AG04449 (cell line): ENCODE measurements at regions not wholly inside any gene's neighbourhood (a gene's known extent, or its start where the extent isn't known, plus 50 kb on each side); places are given as distances from the start of the nearest gene placed in this dataset.

Experiments
- CTCF ChIA-PET: fragments of 350-600 bp; formaldehyde crosslinking; extraction: SDS; loops from one replicate; lab custom pipeline; 2021; ENCODE audit warnings: antibody characterized with exemption; lab: Yijun Ruan, JAX
- POLR2A ChIA-PET: fragments of 400-600, 350-600 bp; formaldehyde crosslinking; extraction: SDS; loops from one replicate; lab custom pipeline; 2020; ENCODE audit warnings: antibody characterized with exemption, inconsistent platforms; lab: Yijun Ruan, JAX
- DNase-seq: peaks from one replicate; pipeline ENCODE4 v3.0.0-alpha.2; 2010; ENCODE audit warnings: low read depth, low spot score
- H3K4me3 ChIP-seq: 2 replicates; pipeline ENCODE4 v1.5.1; 2011; ENCODE audit warnings: low read depth, mild to moderate bottlenecking, control low read depth, low read length
- CTCF ChIP-seq: IDR thresholded peaks from one replicate; pipeline ENCODE4 v1.5.1; 2011; ENCODE audit warnings: mild to moderate bottlenecking, moderate library complexity, low read length, control low read depth, inconsistent platforms; ENCODE audit not compliant: insufficient read depth; ENCODE audit errors: missing control alignments

- DNase-seq, result no peak
- TF ChIP-seq CTCF, result no peak
- POLR2A ChIA-PET, result no interaction called here
- CTCF ChIA-PET, result no interaction called here
- no peak overlapping the region for H3K4me3 ChIP-seq
Observed at GRCh38 chr22:34255042-34255441, 334.8 kb upstream of the LARGE1 start.

- CTCF ChIA-PET, result no interaction called here
- TF ChIP-seq CTCF, result no peak
- POLR2A ChIA-PET, result no interaction called here
- no peak overlapping the region for H3K4me3 ChIP-seq
- DNase-seq, result no peak
Observed at GRCh38 chr22:34278121-34278520, 357.8 kb upstream of the LARGE1 start.

- POLR2A ChIA-PET, result no interaction called here
- CTCF ChIA-PET, result no interaction called here
- DNase-seq, result no peak
- TF ChIP-seq CTCF, result no peak
- no peak overlapping the region for H3K4me3 ChIP-seq
Observed at GRCh38 chr22:34281738-34282137, 361.5 kb upstream of the LARGE1 start.

- ChIA-PET POLR2A (no interaction called here), CTCF (no interaction called here)
- no peak for DNase-seq
- no peak overlapping the region for H3K4me3 ChIP-seq
- TF ChIP-seq CTCF, result no peak
Observed at GRCh38 chr22:34283844-34284243, 363.6 kb upstream of the LARGE1 start.

- no peak overlapping the region for H3K4me3 ChIP-seq
- no peak for TF ChIP-seq CTCF
- DNase-seq, result no peak
- POLR2A ChIA-PET, result no interaction called here
- CTCF ChIA-PET, result no interaction called here
Observed at GRCh38 chr22:34293324-34293723, 373.0 kb upstream of the LARGE1 start.

- ChIA-PET CTCF (no interaction called here), POLR2A (no interaction called here)
- no peak for DNase-seq
- no peak for TF ChIP-seq CTCF
- H3K4me3 ChIP-seq, result no peak overlapping the region
Observed at GRCh38 chr22:34294476-34294875, 374.2 kb upstream of the LARGE1 start.
